Caco-2 (cell line): ENCODE measurements at regions not wholly inside any gene's neighbourhood (a gene's known extent, or its start where the extent isn't known, plus 50 kb on each side); places are given as distances from the start of the nearest gene placed in this dataset.

Experiments
- BruUV-seq: library from RNA; stranded (reverse); fragments of 400-500 nt; replicated peaks from 2 replicates; lab custom pipeline; 2021; lab: Mats Ljungman, UMichigan
- CTCF ChIA-PET: fragments of 300-600 bp; sonication (Branson Sonifier 250); formaldehyde crosslinking; loops from one replicate; lab custom pipeline; 2022; ENCODE audit warnings: antibody characterized with exemption; lab: Charles Lee
- POLR2A ChIA-PET: fragments of 300-600 bp; sonication (Branson Sonifier 250); formaldehyde crosslinking; loops from one replicate; lab custom pipeline; 2022; ENCODE audit warnings: antibody characterized with exemption; lab: Charles Lee
- DNase-seq, 2 experiments: peaks; one replicate each; pipeline versions ENCODE4 v3.0.0 to v3.0.0-alpha.2; 2020 to 2022
- H3K27me3 ChIP-seq: replicated peaks from 2 replicates; pipeline ENCODE4 v1.6.0; 2011; ENCODE audit warnings: low read length; ENCODE audit not compliant: control insufficient read depth, insufficient read depth
- H3K36me3 ChIP-seq: 2 replicates; pipeline ENCODE4 v1.5.1; 2011; ENCODE audit warnings: low read length; ENCODE audit not compliant: control insufficient read depth, insufficient read depth
- H3K4me1 ChIP-seq: fragments of 250-450 bp; sonication (Bioruptor Pico); 2 replicates; pipeline ENCODE4 v1.5.1; 2020; ENCODE audit warnings: mild to moderate bottlenecking
- H3K4me3 ChIP-seq: 2 replicates; pipeline ENCODE4 v1.5.1; 2011; ENCODE audit warnings: low read depth, mild to moderate bottlenecking, control low read depth, low read length
- H3K9me3 ChIP-seq: fragments of 250-450 bp; sonication (Bioruptor Pico); 2 replicates; pipeline ENCODE4 v1.5.1; 2020; ENCODE audit warnings: mild to moderate bottlenecking, moderate library complexity
- H3K27ac Mint-ChIP-seq: one replicate; pipeline ENCODE4 v1.8.0; 2022; ENCODE audit warnings: mixed read lengths; ENCODE audit not compliant: unreplicated experiment
- H3K27me3 Mint-ChIP-seq: one replicate; pipeline ENCODE4 v1.8.0; 2022; ENCODE audit warnings: mixed read lengths; ENCODE audit not compliant: insufficient read depth, unreplicated experiment
- H3K36me3 Mint-ChIP-seq: one replicate; pipeline ENCODE4 v1.8.0; 2022; ENCODE audit warnings: mild to moderate bottlenecking, mixed read lengths; ENCODE audit not compliant: insufficient read depth, unreplicated experiment
- H3K4me1 Mint-ChIP-seq: one replicate; pipeline ENCODE4 v1.8.0; 2022; ENCODE audit warnings: low read depth, mixed read lengths; ENCODE audit not compliant: unreplicated experiment
- H3K4me3 Mint-ChIP-seq: one replicate; pipeline ENCODE4 v1.8.0; 2022; ENCODE audit warnings: mild to moderate bottlenecking, moderate library complexity, mixed read lengths; ENCODE audit not compliant: unreplicated experiment
- H3K9me3 Mint-ChIP-seq: one replicate; pipeline ENCODE4 v1.8.0; 2022; ENCODE audit warnings: mixed read lengths; ENCODE audit not compliant: unreplicated experiment
- intact Hi-C: fragments of 100-400 bp; cut with micrococcal nuclease; formaldehyde crosslinking; loops from one replicate; pipeline ENCODE4 v1.10.0; 2022; ENCODE audit not compliant: unreplicated experiment
- TF ChIP-seq, protein P1 (sequence below), 2 experiments: fragments of 200-600 bp in 1 of 2; IDR thresholded peaks; 1 replicate in 1 of 2; 2 replicates in 1 of 2; pipeline versions ENCODE4 v1.5.1 to v1.8.0; 2011 to 2022; ENCODE audit warnings: antibody characterized with exemption in 1 of 2, control low read depth in 1 of 2, inconsistent platforms in 1 of 2, low read depth in 1 of 2, low read length in 1 of 2, mild to moderate bottlenecking in 1 of 2, moderate library complexity in 1 of 2; ENCODE audit not compliant: insufficient read depth in 1 of 2, severe bottlenecking in 1 of 2, unreplicated experiment in 1 of 2

DNA sequence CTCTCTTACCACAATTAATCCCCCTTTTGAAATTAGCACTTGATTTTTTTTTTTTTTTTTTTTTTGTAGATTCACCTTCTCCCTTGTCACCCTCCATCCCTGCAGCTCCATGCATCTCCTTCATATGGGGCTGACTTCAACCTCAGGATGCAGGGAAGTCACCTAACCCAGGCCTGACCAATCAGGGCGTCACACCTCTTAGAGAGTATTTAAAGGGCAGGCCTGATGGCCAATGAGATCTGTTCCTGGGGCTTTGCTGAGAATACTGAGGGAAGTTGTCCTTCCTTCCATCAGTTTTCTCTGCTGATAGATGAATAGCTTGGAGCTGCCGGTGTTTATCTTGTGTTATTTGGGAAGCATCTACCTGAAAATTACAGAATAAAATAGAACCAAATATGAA lies 1104.7 kb upstream of the TMEM132C start:
- Histone ChIP-seq H3K27me3 (no peaks in the 10 kb centered on the region), H3K4me1 (no peaks in the 10 kb centered on the region), H3K36me3 (no peaks in the 10 kb centered on the region), H3K4me3 (no peak overlapping the region), H3K9me3 (no peaks in the 10 kb centered on the region; the same call in 1 of the 2 replicates)
- ChIA-PET POLR2A (no interaction called here), CTCF (no interaction called here)
- Mint-ChIP-seq H3K36me3 (peaks cover 8% of the 10 kb centered on the region), H3K4me1 (no peaks in the 10 kb centered on the region), H3K27ac (no peak overlapping the region), H3K4me3 (no peak overlapping the region), H3K27me3 (no peaks in the 10 kb centered on the region), H3K9me3 (no peaks in the 10 kb centered on the region)
- BruUV-seq: no TSS peak
- no peak for DNase-seq
- intact Hi-C loops: no loop called here
- TF ChIP-seq, protein P1, sequence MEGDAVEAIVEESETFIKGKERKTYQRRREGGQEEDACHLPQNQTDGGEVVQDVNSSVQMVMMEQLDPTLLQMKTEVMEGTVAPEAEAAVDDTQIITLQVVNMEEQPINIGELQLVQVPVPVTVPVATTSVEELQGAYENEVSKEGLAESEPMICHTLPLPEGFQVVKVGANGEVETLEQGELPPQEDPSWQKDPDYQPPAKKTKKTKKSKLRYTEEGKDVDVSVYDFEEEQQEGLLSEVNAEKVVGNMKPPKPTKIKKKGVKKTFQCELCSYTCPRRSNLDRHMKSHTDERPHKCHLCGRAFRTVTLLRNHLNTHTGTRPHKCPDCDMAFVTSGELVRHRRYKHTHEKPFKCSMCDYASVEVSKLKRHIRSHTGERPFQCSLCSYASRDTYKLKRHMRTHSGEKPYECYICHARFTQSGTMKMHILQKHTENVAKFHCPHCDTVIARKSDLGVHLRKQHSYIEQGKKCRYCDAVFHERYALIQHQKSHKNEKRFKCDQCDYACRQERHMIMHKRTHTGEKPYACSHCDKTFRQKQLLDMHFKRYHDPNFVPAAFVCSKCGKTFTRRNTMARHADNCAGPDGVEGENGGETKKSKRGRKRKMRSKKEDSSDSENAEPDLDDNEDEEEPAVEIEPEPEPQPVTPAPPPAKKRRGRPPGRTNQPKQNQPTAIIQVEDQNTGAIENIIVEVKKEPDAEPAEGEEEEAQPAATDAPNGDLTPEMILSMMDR (IDR thresholded peaks at IDR 0.05; ENCODE audit: insufficient read depth in 1 of 2, low read depth in 1 of 2, low read length in 1 of 2, severe bottlenecking in 1 of 2, unreplicated experiment in 1 of 2): no peak

DNA sequence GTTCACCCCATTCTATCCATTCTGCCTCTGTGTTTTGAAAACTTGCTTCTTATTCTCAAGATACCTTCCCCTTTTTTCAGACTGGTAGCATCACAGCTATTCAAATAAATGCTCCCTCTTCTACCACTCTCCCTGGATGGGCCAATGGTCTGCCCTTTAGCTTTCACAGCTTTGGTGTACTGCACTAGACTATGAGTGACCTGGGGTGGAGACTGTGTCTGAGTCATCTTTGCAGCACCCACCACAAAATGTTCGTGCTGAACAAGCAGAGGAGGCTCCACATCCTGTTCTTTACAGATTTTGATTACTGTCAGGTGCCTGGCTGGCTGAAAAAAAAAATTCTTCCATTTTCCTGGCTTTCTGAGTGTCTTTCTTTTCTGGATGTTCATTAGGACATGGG lies 1104.1 kb upstream of the TMEM132C start:
- H3K9me3 Mint-ChIP-seq: no peaks in the 10 kb centered on the region
- no peaks in the 10 kb centered on the region for H3K27me3 Mint-ChIP-seq
- H3K36me3 Mint-ChIP-seq: peaks cover 8% of the 10 kb centered on the region
- TF ChIP-seq, protein P1 (IDR thresholded peaks at IDR 0.05; ENCODE audit: insufficient read depth in 1 of 2, low read depth in 1 of 2, low read length in 1 of 2, severe bottlenecking in 1 of 2, unreplicated experiment in 1 of 2): no peak
- CTCF ChIA-PET: no interaction called here
- Histone ChIP-seq H3K27me3 (no peaks in the 10 kb centered on the region), H3K9me3 (no peaks in the 10 kb centered on the region; the same call in 1 of the 2 replicates), H3K4me1 (no peaks in the 10 kb centered on the region), H3K4me3 (no peak overlapping the region), H3K36me3 (no peaks in the 10 kb centered on the region)
- no peak overlapping the region for H3K27ac Mint-ChIP-seq
- no peak for DNase-seq
- no peak overlapping the region for H3K4me3 Mint-ChIP-seq
- intact Hi-C loops: no loop called here
- POLR2A ChIA-PET: no interaction called here
- no TSS peak for BruUV-seq
- H3K4me1 Mint-ChIP-seq: no peaks in the 10 kb centered on the region

DNA sequence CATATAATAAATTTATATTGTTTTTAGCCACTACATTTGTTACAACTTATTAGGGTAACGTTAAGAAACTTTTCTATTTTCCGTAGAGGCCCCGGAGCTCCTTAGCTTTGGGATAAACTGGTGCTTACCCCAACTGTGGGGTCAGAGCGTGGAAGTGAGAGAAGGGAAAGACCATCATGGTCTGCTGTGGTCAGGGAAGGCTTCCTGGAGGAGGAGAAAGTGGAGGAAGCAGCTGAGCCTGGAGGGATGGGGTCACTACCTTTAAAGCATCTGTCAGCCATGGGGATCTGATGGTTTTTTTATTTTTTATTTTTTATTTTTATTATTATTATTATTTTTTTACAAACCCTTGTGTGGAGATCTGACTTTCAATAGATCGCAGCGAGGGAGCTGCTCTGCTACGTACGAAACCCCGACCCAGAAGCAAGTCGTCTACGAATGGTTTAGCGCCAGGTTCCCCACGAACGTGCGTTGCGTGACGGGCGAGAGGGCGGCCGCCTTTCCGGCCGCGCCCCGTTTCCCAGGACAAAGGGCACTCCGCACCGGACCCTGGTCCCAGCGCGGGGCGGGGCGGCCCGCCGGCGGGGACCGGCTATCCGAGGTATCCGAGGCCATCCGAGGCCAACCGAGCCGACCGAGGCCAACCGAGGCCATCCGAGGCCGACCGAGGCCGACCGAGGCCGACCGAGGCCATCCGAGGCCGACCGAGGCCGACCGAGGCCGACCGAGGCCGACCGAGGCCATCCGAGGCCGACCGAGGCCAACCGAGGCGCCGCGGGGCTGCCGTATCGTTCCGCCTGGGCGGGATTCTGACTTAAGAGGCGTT lies 1101.2 kb upstream of the TMEM132C start:
- Histone ChIP-seq H3K4me1 (no peaks in the 10 kb centered on the region), H3K9me3 (no peaks in the 10 kb centered on the region; the same call in 1 of the 2 replicates), H3K27me3 (no peaks in the 10 kb centered on the region), H3K36me3 (no peaks in the 10 kb centered on the region), H3K4me3 (peak overlapping the region; percentile 30)
- DNase-seq: peak; percentile 91
- H3K9me3 Mint-ChIP-seq: no peaks in the 10 kb centered on the region
- TF ChIP-seq, protein P1 (IDR thresholded peaks at IDR 0.05; ENCODE audit: insufficient read depth in 1 of 2, low read depth in 1 of 2, low read length in 1 of 2, severe bottlenecking in 1 of 2, unreplicated experiment in 1 of 2): no peak
- ChIA-PET POLR2A (no interaction called here), CTCF (interaction anchor here (1.2 kb wide), 1 partner anchor 57 kb away, joined by 4 read pairs; no protein-coding TSS in a partner anchor)
- peaks cover 8% of the 10 kb centered on the region for H3K36me3 Mint-ChIP-seq
- H3K4me1 Mint-ChIP-seq: no peaks in the 10 kb centered on the region
- no peaks in the 10 kb centered on the region for H3K27me3 Mint-ChIP-seq
- TSS peak; percentile 100 for BruUV-seq
- intact Hi-C loops: no loop called here
- peak overlapping the region; percentile 91 for H3K27ac Mint-ChIP-seq
- peak overlapping the region; percentile 79 for H3K4me3 Mint-ChIP-seq
